Bone marrow (tissue), 2 donors: ENCODE measurements at regions not wholly inside any gene's neighbourhood (a gene's known extent, or its start where the extent isn't known, plus 50 kb on each side); places are given as distances from the start of the nearest gene placed in this dataset.

Experiments used
- DNase-seq, 2 donors: peaks; one replicate each; lab custom pipeline; 2025; lab: John Stamatoyannopoulos, UW

DNA sequence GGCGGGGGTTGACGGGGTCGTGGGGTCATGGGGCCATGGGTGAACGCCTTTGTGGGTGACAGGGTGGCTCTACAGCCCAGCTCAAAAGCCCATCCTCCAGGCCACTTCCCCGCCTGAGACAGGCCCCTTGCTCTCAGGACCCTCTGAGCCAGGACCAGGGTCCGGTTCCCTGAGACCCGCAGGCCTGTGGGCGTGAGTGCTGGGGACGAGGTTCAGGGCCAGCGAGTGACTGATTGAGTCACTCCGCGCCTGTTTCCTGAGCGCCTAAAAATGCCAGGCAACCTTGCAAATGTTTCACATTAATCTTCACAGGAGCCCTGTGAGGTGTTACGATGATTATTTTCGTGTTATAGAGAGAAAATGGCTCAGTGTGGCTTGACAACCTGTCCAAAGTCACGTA is 97.8 kb downstream of the ZNF674 start:
- no peak for DNase-seq

DNA sequence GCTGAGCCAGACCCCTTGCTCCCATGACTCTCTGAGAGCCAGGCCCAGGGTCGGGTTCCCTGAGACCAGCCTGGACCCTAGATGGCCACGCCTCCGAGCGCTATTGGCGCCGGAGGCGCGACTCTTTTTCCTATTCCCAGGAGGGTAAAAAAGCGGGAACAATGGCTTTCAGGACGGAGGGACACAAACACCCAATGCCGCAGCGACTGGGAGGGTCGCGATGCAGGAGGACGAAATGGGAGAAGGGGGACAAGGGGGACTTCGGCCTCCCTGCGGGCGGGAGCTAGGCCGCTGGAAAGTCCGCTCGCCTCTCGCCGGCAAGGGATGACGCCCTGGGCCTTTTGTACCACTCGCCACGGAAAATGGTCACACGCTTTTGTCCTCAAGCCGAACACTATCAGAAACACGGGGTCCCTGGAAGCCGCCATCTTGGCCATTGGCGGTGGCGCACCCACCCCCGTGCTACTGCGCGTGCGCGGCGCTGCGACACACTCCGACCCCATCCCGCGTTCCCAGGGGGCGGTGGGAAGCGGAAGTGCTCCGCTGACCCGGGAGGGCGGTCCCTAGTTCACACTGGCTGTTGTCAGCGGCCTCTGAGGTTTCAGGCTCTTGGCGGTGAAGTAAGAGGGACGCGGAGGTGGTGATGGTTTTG is 98.4 kb downstream of the ZNF674 start:
- peak; percentile 31 to 56 for DNase-seq

DNA sequence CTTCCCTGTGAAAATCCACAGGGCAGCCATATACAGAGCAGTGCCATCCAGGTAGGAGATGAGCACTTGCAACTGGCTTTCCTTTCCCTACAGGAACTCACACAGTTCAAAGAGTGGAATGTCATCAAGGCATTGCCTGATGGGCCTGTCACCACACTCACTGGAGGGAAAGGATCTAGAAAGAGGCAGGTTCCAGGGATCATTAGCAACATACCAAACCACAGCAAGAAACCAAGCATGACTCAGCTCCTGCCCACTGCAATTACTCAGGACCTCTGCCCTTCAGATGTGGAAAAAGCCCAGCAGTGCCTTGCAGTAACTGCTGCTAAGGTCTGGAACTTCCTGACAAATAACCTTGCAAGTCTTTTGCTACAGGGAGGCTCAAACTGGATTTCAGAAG is 101.2 kb downstream of the ZNF674 start:
- DNase-seq: peak in 1 of 2 donors; percentile 22

DNA sequence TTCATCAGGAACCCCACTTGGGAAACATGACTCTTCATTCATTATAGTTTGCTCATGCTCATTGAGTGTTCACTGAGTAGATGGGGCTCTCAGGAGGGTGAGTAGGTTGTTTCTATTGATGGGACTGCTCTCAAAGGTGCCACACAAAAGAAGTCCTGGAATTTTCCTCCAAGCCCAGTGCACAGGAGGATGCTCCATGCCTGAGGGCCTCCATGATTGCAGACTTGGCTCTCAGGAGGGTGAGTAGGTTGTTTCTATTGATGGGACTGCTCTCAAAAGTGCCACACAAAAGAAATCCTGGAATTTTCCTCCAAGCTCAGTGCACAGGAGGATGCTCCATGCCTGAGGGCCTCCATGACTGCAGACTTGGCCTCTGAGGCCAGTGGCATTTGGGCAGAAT is 108.5 kb downstream of the ZNF674 start:
- DNase-seq: no peak

DNA sequence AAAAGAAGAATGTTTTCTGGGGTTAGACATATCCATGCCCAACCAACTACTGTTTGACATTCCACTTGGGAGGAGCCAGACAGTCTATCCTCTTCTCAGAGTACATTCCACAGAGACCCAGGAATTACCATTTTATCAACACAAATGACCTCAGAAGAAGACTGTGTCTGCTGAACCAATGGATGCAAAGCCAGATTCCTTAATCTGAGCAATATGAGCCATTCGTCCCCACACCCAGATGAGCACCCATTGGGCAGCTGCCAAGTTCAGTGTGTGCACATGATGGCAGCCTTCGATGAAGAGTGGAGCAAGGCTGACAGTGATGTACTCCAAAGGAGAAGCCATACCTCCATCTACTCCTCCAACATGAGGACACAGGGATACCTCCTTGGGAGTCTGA is 111.3 kb downstream of the ZNF674 start:
- DNase-seq: no peak

DNA sequence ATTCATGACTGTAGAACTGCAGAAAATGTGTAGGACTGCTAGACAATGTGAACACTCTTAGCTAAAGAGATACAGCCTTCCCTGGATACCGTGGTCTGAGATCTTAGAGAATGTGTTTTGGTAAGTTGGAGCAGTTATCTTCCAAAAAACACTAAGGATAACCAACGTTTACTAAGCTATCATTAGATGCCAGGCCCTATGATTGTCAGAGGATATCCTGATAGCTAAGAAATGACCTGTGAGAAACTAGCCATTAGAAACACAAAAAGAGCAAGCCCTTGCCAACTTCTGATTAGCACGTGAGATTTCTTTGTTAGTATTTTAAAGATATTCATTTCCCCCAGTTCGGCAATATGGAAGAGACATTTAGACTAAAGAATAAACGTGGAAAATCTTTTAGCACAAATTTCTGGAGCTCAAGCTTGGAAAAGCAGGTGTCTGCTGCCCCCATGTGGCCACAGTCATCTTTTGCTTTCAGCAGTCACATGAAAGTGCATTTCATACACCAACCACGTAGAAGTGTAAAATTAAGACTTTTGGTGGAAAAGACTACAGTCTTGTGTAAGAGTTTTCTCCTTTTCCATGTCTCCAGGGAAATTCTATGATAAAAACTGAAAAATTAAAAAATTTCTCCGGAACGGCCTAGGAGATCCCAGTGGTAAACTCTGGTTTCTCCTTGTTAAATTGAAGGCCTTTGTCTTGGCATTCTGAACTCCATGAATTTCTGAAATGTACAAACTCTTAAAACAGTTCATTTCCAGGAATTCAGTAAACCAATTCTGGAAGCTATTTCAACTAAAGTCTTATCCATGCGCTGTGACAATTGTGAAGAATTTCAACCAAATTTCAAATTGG is 136.4 kb downstream of the ZNF674 start:
- peak in 1 of 2 donors; percentile 1 for DNase-seq

DNA sequence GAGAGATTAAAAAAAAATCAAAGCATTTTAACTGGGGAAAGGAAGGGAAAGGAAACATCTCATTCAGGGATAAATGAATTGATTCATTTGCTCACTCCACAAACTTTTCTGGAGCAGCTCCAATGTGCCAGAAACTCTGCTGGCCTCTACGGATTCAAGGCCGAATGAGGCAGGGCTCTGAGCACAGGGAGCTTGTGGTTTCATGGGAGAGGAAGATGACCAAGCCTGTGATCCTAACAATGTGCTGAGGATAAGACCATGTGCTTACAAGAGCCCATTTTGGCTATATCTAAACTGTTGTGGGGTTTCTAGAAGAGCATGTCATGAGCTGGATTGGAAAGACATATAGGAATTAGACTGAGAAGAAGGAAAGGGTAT is 137.5 kb downstream of the ZNF674 start:
- no peak for DNase-seq

DNA sequence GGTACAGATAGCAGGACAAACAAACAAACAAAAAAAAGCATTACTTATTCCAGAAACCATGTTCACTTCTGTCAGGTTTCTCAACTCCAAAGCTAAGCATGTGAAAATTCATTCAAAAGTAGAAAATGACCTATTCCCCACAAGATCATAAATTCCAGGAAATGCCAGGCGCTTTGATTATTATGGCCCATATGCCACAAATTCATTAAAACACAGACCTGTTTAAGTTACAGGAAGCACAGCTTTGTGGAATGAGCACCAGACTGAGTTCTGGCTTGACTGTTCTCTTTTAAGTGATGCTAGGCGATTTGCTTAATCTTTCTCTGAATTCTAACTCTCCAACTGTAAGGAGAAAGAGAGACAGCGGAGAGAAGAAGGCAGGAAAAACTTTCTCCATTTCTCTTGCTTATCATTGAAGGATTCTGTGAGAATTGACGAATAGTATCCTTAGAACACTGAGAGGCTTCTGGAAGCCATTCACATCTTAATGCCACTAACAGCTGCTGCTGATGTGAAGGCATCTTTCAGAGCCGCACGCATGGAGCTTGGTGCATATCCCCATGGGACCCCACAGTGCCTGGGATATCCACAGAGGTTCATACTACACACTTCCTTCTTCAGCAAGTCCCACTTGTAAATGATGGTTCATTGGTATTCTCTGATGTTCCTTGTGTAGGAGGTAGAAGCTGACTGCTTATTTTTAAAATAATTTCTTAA is 138.0 kb downstream of the ZNF674 start:
- DNase-seq: no peak

DNA sequence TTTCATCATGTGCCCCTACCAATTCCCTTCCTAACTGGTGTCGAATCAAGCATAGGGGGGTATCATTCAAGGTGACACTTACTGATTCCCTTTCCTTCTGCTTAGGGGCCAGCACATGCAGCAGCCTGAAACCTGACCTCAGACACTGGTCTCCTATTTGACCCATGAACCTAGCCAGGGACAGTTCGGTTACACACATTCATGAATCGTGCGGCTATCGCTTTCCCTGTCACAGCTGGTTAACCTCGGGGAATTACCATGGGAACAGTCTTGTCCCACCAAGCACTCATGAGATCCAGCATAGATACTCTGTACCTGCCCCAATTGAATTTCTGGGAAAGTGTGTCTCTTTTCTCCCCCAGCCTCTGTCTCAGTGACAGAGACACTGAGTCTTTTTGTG is 140.4 kb downstream of the ZNF674 start:
- DNase-seq: no peak

DNA sequence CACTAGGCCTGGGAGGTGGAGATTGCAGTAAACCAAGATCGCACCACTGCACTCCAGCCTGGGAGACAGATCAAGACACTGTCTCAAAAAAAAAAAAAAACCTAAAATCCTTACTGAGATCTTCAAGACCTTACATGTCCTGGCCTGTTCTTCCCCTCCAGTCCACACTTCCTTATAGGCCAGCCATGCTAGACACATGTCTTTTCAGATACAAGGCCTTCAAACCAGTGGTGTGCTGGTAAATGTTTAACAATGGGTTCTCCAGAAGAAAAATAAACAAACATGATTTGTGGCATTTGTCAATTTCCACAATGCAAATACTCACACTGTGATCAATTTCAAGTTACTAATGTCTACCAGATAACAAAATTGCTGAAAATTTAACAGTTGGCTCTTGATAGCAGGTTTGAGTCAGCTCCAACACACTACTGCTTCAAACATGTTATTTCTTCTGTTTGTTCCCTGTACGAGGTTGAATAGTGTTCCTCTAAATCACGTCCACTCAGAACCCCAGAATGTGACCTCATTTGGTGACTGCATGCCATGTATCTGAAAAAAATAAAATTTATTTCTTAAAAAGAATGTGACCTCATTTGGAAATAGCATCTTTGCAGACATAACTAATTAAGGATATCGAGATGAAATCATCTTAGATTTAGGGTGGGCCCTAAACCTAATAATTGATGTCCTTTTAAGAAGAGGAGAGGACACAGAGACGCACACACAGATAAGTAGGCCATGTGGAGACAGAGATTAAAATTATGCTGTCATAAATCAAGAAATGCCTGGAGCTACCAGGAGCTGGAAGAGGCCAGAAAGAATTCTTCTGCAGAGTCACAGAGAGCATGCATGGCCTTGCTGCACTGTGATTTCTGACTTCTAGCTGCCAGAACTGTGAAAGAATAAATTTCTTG is 144.4 kb downstream of the ZNF674 start:
- DNase-seq: no peak

DNA sequence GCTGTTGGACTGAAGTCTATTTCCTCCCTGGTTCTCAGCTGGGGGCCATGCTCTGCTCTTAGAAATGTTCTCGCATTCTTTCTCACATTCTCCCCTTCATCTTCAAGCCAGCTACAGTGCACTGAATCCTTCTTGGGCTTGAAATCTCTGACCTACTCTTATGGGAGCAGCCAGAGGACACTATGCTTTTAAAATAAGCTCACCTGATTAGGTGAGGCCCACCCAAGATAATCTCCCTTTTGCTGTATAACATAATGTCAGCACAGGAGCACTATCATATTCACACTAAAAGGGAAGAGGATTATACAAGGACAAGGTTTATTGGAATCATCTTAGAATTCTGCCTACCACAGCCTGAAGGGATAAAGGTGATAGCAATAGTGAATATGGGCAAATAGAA is 146.3 kb downstream of the ZNF674 start:
- no peak for DNase-seq

DNA sequence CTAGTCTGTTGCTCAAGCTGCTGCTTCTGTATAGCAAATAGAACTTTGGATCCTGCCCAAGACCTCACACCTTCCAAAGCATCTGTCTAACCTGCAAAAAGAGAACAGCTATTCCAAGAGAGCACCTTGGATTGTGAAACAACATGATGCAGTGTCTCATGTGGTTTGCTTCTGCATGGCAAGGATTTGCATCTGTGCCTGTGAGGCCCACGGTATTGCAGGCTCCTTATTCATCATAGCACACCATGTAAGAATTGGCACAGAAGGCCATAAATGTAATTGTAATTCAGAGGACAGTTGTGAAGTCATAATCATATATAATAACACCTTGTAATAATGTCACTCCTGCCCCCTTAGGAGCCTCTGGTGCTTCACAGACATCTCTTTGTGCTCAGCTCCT is 147.1 kb downstream of the ZNF674 start:
- no peak for DNase-seq

DNA sequence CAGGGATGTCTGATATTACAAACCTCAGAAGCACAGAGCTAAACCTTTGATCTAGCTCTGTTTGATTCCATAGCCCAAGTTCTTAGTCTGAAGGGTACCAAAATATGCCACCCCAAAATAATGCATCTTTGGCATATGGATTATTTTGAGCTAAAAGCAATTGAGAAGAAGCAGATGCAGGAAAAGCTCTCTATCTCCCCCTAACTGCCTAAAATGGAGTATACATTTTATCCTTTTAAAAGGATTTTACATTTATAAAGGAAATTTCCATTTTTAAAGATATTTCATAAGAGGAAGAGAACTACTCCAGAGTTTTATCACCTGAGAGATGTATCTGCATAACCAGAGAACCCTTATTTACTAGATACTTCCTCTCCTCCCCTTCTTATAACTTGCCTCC is 158.7 kb downstream of the ZNF674 start:
- DNase-seq: no peak

DNA sequence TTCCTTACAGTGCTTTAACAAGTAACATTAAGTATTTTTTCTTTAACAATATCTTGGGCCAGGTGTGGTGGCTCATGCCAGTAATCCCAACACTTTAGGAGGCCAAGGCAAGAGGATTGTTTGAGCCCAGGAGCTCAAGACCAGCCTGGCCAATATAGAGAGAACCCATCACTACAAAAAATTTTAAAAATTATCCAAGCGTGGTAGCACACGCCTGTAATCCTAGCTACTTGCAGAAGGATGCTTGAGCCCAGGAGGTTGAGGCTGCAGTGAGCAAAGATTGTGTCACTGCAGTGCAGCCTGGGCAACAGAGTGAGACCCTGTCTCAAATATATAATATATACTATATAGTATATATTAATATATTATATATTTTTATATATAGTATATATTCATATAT is 162.2 kb downstream of the ZNF674 start:
- no peak for DNase-seq

DNA sequence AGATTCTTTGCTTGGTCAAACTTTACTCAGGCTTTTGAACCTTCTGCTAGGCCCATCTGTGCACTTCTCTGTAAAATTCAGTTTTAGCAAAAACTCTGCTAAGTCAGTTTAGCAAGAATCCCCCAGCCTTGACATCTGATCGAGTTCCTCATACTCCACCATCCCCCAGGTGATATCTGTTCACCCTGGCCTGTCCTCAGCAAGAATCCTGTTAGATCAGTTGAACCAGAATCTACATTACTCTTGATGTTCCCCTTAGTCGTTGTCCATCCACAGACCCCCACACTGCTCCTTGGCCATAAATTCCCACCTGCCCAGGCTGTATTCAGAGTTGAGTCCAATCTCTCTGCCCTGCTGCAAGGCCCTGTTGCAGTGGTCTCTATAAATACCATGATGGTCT is 162.6 kb downstream of the ZNF674 start:
- no peak for DNase-seq

DNA sequence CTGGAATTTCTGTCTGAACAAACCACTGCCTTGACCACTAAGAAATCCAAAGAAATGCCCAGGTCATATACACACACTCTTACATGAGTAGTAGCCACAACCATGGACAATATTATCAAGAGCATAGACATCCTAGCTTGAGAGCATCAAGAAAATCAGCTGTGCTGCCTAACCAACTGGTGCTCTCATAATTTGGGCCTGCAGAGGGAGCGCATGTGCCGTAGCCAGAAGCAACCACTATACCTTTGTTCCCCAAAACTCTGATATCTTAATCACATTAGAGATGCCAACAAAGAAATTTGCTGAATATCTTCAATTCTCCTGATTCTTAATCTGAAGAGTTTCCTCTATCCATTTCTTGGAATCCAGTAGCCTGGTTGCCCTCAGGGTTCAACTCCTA is 163.6 kb downstream of the ZNF674 start:
- peak; percentile 0 to 16 for DNase-seq

DNA sequence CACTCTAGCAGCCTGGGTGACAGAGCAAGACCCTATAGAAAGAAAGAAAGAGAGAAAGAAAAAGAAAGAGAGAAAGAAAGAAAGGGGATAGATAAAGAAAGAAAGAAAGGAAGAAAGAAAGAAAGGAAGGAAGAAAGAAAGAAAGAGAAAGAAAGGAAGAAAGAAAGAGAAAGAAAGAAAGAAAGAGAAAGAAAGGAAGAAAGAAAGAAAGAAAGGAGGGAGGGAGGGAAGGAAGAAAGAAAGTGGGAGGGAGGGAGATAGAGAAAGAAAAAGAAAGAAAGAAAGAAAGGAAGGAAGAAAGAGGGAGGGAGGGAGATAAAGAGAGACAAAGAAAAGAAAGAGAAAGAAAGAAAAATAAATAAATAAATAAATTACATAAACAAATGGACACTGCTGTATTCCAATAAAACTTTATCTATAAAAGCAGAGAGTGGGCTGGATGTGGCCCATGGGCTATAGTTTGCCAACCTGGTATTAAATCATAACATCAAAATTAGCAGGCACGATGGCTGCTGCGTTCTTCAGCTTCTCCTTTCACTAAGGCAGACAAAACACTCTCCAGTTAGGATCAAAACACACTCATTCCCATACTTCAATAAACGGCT is 165.0 kb downstream of the ZNF674 start:
- DNase-seq: no peak

DNA sequence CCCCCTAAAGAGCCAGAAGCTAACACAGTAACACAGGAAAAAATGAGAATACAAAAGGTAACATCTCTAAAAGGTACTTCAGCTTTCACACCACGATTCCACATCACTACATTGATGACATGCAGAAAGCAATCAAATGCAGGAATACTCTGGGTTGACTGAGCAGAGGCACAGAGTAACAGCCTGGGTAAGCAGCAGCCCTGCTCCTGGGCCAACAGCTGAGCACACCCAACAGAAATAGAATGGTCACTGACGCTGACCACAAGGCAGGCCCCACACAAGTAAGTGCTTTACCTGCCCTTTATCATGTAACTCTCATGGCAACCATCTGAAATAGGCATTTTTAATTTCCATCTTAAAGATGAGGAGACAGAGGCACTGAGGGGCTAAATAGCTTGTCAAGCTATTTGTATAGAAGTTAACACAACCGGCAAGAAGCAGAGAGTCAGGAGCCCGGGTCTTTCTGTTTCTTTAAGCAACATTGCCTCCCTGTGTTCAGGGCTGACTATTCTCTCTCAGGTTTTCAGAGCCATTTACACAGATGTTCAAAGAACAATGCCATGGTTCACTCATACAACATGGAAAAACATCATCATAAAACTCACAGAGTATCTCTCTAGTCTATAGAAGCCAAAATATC is 168.9 kb downstream of the ZNF674 start:
- peak in 1 of 2 donors; percentile 25 for DNase-seq

DNA sequence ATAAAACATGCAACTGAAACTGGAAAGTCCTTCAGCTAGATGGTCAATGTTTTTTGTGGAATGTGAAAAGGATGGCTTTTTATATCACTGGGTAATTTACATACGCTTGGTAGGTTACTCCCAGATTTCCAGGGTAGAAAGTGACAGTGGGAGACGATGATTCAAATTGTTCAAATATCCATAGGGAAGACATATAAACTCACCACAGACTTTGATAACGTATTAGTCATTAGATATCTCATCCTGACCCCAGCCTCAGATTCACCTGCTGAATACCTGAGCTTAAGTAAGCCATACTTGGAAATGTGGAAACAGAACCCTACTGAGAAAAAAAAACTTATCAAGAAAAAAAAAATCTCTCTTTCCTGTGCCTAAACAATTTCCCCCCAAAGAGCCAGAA is 169.4 kb downstream of the ZNF674 start:
- no peak for DNase-seq

DNA sequence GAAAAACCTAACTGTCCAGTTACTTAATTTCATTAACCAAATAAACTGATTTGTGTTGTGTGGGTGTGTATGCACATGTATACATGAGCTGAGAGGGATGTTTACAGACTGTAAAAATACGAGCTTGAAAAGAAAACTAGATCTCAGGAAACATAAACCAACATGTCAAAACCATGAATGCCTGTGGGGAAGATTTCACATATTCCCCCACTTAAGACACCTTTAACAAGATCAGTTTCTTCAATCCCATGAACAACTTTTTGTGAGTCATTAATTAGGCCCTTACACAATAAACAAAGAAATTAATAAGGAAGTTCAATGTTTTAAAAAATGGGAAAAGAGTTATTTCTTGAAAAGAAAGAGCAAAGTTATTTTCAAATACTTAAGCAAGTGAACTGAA is 170.8 kb downstream of the ZNF674 start:
- DNase-seq: no peak

DNA sequence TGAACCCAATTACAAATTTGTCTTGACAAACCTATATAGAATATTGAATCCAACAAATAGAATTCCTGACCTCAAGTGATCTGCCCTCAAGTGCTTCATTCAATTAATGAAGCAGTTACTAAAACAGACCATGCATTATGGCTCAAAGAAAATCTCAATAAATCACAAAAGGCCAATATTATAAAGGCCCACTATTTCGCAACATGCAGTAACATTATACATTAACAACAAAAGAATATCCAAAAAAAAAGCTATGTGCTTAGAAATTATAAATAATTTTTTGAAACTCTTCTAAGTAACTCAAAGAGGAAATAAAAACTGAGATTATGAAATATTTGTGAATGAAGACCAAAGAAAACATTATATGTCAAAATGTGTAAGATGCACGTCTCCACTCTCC is 177.7 kb downstream of the ZNF674 start:
- DNase-seq: no peak
